Smooth muscle cell (in vitro differentiated cells): ENCODE measurements at regions not wholly inside any gene's neighbourhood (a gene's known extent, or its start where the extent isn't known, plus 50 kb on each side); places are given as distances from the start of the nearest gene placed in this dataset.
A peak's percentile ranks its signal among the peaks of the same experiment; 100 is the strongest.

Source experiments
- DNase-seq: peaks from one replicate; lab custom pipeline; 2025; ENCODE audit not compliant: unreplicated experiment; lab: John Stamatoyannopoulos, UW
- H2AFZ ChIP-seq: fragments of 200-600 bp; sonication (generic); 2 replicates; pipeline ENCODE4 v1.6.0; 2016; ENCODE audit warnings: antibody characterized with exemption, low read depth, mild to moderate bottlenecking
- H3F3A ChIP-seq: fragments of 200-600 bp; sonication (generic); 2 replicates; pipeline ENCODE4 v1.6.0; 2017; ENCODE audit warnings: antibody characterized with exemption, low read depth
- H3K27ac ChIP-seq: fragments of 200-600 bp; sonication (generic); 2 replicates; pipeline ENCODE4 v1.5.1; 2016; ENCODE audit warnings: low read depth, mild to moderate bottlenecking
- H3K27me3 ChIP-seq: fragments of 200-600 bp; sonication (generic); 2 replicates; pipeline ENCODE4 v1.6.1; 2016; ENCODE audit warnings: low read depth, mild to moderate bottlenecking
- H3K36me3 ChIP-seq: fragments of 200-600 bp; sonication (generic); 2 replicates; pipeline ENCODE4 v1.5.1; 2016; ENCODE audit warnings: low read depth
- H3K4me1 ChIP-seq: fragments of 200-600 bp; sonication (generic); 2 replicates; pipeline ENCODE4 v1.5.1; 2016; ENCODE audit warnings: low read depth
- H3K4me2 ChIP-seq: fragments of 200-600 bp; sonication (generic); 2 replicates; pipeline ENCODE4 v1.6.0; 2016; ENCODE audit warnings: mild to moderate bottlenecking
- H3K4me3 ChIP-seq: fragments of 200-600 bp; sonication (generic); 2 replicates; pipeline ENCODE4 v1.5.1; 2016; ENCODE audit warnings: mild to moderate bottlenecking
- H3K79me2 ChIP-seq: fragments of 200-600 bp; sonication (generic); 2 replicates; pipeline ENCODE4 v1.6.0; 2016; ENCODE audit warnings: low read depth, mild to moderate bottlenecking
- H3K9ac ChIP-seq: fragments of 200-600 bp; sonication (generic); 2 replicates; pipeline ENCODE4 v1.6.0; 2016; ENCODE audit warnings: low read depth
- H3K9me3 ChIP-seq: fragments of 200-600 bp; sonication (generic); replicated peaks from 2 replicates; pipeline ENCODE4 v1.5.1; 2016; ENCODE audit warnings: low read depth
- H4K20me1 ChIP-seq: fragments of 200-600 bp; sonication (generic); 2 replicates; pipeline ENCODE4 v1.6.0; 2016; ENCODE audit warnings: low read depth
- CTCF ChIP-seq: fragments of 200-600 bp; sonication (generic); IDR thresholded peaks from 2 replicates; pipeline ENCODE4 v1.5.1; 2017; ENCODE audit warnings: borderline replicate concordance, mild to moderate bottlenecking, antibody characterized with exemption; ENCODE audit not compliant: insufficient read depth, poor library complexity, severe bottlenecking
- WGBS: methylation state at CpG from one replicate; pipeline ENCODE4 v1.1.7; 2016; ENCODE audit warnings: low lambda C conversion rate; 5-methylcytosine and 5-hydroxymethylcytosine counted together

GRCh38 chr9:21686738-21687137 is 115.7 kb upstream of the MTAP start:
- no peaks in the 10 kb centered on the region for H3K79me2 ChIP-seq
- H3F3A ChIP-seq = peaks cover 7% of the 10 kb centered on the region
- H3K4me2 ChIP-seq = no peak overlapping the region
- no peak for TF ChIP-seq CTCF
- H3K36me3 ChIP-seq = no peaks in the 10 kb centered on the region
- H2AFZ ChIP-seq = no peak overlapping the region
- no peak overlapping the region for H3K4me3 ChIP-seq
- 94% methylated on average over 2 of the region's 2 CpGs for WGBS
- peak overlapping the region; percentile 88 for H3K27ac ChIP-seq
- DNase-seq = no peak
- H3K9ac ChIP-seq = no peak overlapping the region
- peaks cover 18% of the 10 kb centered on the region for H3K4me1 ChIP-seq
- H4K20me1 ChIP-seq = no peaks in the 10 kb centered on the region
- H3K9me3 ChIP-seq = no peaks in the 10 kb centered on the region
- H3K27me3 ChIP-seq = no peaks in the 10 kb centered on the region

- H3K9me3 ChIP-seq = no peaks in the 10 kb centered on the region
- no peak overlapping the region for H3K4me2 ChIP-seq
- H3F3A ChIP-seq = peaks cover 7% of the 10 kb centered on the region
- no peak overlapping the region for H3K27ac ChIP-seq
- H3K27me3 ChIP-seq = no peaks in the 10 kb centered on the region
- H4K20me1 ChIP-seq = no peaks in the 10 kb centered on the region
- no peak for TF ChIP-seq CTCF
- peaks cover 18% of the 10 kb centered on the region for H3K4me1 ChIP-seq
- H3K9ac ChIP-seq = no peak overlapping the region
- no peak overlapping the region for H2AFZ ChIP-seq
- no peaks in the 10 kb centered on the region for H3K79me2 ChIP-seq
- no peak overlapping the region for H3K4me3 ChIP-seq
- H3K36me3 ChIP-seq = no peaks in the 10 kb centered on the region
- DNase-seq = no peak
Measured at GRCh38 chr9:21687351-21687750, 115.1 kb upstream of the MTAP start.

GRCh38 chr9:21688108-21689102 is 114.0 kb upstream of the MTAP start:
- H3K9ac ChIP-seq = no peak overlapping the region
- no peaks in the 10 kb centered on the region for H3K36me3 ChIP-seq
- no peak for TF ChIP-seq CTCF
- H3F3A ChIP-seq = peaks cover 7% of the 10 kb centered on the region
- H3K9me3 ChIP-seq = no peaks in the 10 kb centered on the region
- no peak for DNase-seq
- peaks cover 18% of the 10 kb centered on the region for H3K4me1 ChIP-seq
- 92% methylated on average over 8 of the region's 8 CpGs for WGBS
- peak overlapping the region; percentile 8 for H3K4me2 ChIP-seq
- H2AFZ ChIP-seq = peak overlapping the region; percentile 89
- no peaks in the 10 kb centered on the region for H3K27me3 ChIP-seq
- H3K27ac ChIP-seq = peak overlapping the region; percentile 40
- no peak overlapping the region for H3K4me3 ChIP-seq
- H4K20me1 ChIP-seq = no peaks in the 10 kb centered on the region
- no peaks in the 10 kb centered on the region for H3K79me2 ChIP-seq
